Right renal cortex interstitium (tissue), 3 donors: ENCODE measurements at regions not wholly inside any gene's neighbourhood (a gene's known extent, or its start where the extent isn't known, plus 50 kb on each side); places are given as distances from the start of the nearest gene placed in this dataset.
A peak's percentile ranks its signal among the peaks of the same experiment; 100 is the strongest.

Source experiments
- DNase-seq, 3 donors: peaks; one replicate each; pipeline ENCODE4 v3.0.0-alpha.2; 2013; ENCODE audit warnings: low read depth in 3 of 3, low spot score in 2 of 3

GRCh38 chr3:54026543-54026942, 95.8 kb upstream of the CACNA2D3 start:
- no peak for DNase-seq

GRCh38 chr3:54021071-54021470, 101.3 kb upstream of the CACNA2D3 start:
- DNase-seq = no peak

- DNase-seq = no peak
Observed at GRCh38 chr3:54020436-54020835, 101.9 kb upstream of the CACNA2D3 start.

GRCh38 chr3:54014067-54014466, 108.3 kb upstream of the CACNA2D3 start:
- DNase-seq = no peak

- DNase-seq = no peak
Observed at GRCh38 chr3:54008744-54009143, 113.6 kb upstream of the CACNA2D3 start.

- DNase-seq = no peak
Observed at GRCh38 chr3:54008099-54008498, 114.3 kb upstream of the CACNA2D3 start.

GRCh38 chr3:54004335-54004734, 112.7 kb upstream of the SELENOK start:
- DNase-seq = no peak

- no peak for DNase-seq
Observed at GRCh38 chr3:54003136-54003535, 111.5 kb upstream of the SELENOK start.

- DNase-seq = no peak
Observed at GRCh38 chr3:53999725-54000124, 108.1 kb upstream of the SELENOK start.

- DNase-seq = no peak
Observed at GRCh38 chr3:53998980-53999379, 107.3 kb upstream of the SELENOK start.

- DNase-seq = no peak
Observed at GRCh38 chr3:53997476-53997875, 105.8 kb upstream of the SELENOK start.

- DNase-seq = no peak
Observed at GRCh38 chr3:53996141-53996874, 104.6 kb upstream of the SELENOK start.

GRCh38 chr3:53994986-53995603, 103.4 kb upstream of the SELENOK start:
- no peak for DNase-seq

- no peak for DNase-seq
Observed at GRCh38 chr3:53991240-53991639, 99.6 kb upstream of the SELENOK start.

GRCh38 chr3:53989946-53990345, 98.3 kb upstream of the SELENOK start:
- no peak for DNase-seq

- no peak for DNase-seq
Observed at GRCh38 chr3:53989451-53989850, 97.8 kb upstream of the SELENOK start.

- no peak for DNase-seq
Observed at GRCh38 chr3:53978386-53978785, 86.7 kb upstream of the SELENOK start.

- DNase-seq = no peak
Observed at GRCh38 chr3:53975382-53975781, 83.7 kb upstream of the SELENOK start.

GRCh38 chr3:53974324-53974723, 82.7 kb upstream of the SELENOK start:
- no peak for DNase-seq

GRCh38 chr3:53973905-53974304, 82.2 kb upstream of the SELENOK start:
- DNase-seq = no peak

- peak in 1 of 3 donors; percentile 31 for DNase-seq
Observed at GRCh38 chr3:53970661-53971060, 79.0 kb upstream of the SELENOK start.

GRCh38 chr3:53969086-53969485, 77.4 kb upstream of the SELENOK start:
- DNase-seq = no peak

- no peak for DNase-seq
Observed at GRCh38 chr3:53965291-53965690, 73.6 kb upstream of the SELENOK start.
